ENCODE measurements at regions not wholly inside any gene's neighbourhood (a gene's known extent, or its start where the extent isn't known, plus 50 kb on each side); places are given as distances from the start of the nearest gene placed in this dataset.

DNA sequence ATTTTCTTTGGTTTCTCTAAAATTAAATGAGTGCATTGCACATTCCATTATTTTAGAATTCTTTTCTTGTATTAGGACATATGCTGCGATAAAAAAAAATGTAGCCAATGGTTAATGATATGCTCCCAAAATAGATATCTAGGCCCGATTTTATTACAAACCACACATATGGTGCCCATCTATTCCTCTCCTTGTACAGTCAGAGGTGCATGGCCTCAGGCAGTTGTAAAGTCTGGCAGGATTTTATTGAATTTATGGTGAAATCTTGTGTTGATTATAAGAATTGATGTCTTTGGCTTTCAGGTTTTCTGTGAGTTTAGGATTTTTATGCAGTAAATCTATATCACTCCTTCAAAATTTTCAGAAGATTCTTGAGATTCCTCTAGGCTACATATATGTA lies 192.2 kb downstream of the RFPL4B start:
- TF ChIP-seq, protein P1, sequence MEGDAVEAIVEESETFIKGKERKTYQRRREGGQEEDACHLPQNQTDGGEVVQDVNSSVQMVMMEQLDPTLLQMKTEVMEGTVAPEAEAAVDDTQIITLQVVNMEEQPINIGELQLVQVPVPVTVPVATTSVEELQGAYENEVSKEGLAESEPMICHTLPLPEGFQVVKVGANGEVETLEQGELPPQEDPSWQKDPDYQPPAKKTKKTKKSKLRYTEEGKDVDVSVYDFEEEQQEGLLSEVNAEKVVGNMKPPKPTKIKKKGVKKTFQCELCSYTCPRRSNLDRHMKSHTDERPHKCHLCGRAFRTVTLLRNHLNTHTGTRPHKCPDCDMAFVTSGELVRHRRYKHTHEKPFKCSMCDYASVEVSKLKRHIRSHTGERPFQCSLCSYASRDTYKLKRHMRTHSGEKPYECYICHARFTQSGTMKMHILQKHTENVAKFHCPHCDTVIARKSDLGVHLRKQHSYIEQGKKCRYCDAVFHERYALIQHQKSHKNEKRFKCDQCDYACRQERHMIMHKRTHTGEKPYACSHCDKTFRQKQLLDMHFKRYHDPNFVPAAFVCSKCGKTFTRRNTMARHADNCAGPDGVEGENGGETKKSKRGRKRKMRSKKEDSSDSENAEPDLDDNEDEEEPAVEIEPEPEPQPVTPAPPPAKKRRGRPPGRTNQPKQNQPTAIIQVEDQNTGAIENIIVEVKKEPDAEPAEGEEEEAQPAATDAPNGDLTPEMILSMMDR (IDR thresholded peaks at IDR 0.05; ENCODE audit: low read depth, low read length): no peak
- TF ChIP-seq, protein P2, sequence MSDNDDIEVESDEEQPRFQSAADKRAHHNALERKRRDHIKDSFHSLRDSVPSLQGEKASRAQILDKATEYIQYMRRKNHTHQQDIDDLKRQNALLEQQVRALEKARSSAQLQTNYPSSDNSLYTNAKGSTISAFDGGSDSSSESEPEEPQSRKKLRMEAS (IDR thresholded peaks at IDR 0.05; ENCODE audit: low read depth, low read length): no peak
- TF ChIP-seq POLR2A (IDR thresholded peaks at IDR 0.05; ENCODE audit: extremely low read depth, insufficient read length): no peak

Measured in NB4 (cell line).